TTC549 (cell line): ENCODE measurements at regions not wholly inside any gene's neighbourhood (a gene's known extent, or its start where the extent isn't known, plus 50 kb on each side); places are given as distances from the start of the nearest gene placed in this dataset.
"Not testable (repeated sequence)": the region's sequence is repeated elsewhere in the genome, so short reads cannot be mapped to it uniquely, and the experiment has no call there.

Experiments
- FAIRE-seq: peaks from 2 replicates; lab custom pipeline; 2012; peaks lifted over from hg19 to GRCh38; lab: Jason Lieb, UNC

DNA sequence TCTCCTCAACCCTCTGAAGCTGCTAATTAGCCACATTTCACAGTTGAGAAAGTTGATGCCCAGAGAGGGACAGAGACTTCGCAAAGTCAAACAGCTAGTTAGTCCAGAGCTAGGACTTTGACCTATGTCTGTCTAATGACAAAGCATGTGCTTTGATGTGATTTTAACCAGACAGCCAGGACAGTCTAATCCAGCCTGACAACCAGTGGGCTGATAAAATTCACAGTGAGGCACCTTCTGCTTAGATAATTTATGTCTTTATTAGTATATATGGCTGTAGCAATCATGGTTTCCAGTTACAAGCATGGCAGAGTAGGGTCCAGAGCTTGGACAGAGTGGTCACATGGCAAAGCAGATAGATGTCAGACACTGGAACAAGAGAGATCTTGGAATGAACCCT lies 133.6 kb upstream of the C1QTNF7 start:
- no peak for FAIRE-seq

DNA sequence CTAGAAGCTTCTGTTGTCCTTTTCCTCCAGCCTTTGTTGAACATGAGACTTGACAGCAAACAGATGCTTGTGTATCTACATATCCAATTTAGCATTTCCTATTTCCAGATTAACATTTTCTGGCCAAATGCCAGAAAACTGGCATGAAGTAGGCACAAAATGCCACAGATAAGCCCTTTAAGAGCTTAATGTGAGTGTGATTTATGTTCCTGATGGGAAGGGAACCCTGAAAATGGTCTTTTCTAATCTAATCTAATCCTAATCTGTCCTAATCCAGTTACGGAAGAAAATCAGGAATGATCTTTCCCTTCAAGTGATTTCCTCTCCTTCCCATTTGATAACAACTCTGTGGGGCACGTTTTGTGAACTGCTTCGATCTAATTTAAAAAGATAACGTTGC lies 133.0 kb upstream of the C1QTNF7 start:
- FAIRE-seq: no peak

DNA sequence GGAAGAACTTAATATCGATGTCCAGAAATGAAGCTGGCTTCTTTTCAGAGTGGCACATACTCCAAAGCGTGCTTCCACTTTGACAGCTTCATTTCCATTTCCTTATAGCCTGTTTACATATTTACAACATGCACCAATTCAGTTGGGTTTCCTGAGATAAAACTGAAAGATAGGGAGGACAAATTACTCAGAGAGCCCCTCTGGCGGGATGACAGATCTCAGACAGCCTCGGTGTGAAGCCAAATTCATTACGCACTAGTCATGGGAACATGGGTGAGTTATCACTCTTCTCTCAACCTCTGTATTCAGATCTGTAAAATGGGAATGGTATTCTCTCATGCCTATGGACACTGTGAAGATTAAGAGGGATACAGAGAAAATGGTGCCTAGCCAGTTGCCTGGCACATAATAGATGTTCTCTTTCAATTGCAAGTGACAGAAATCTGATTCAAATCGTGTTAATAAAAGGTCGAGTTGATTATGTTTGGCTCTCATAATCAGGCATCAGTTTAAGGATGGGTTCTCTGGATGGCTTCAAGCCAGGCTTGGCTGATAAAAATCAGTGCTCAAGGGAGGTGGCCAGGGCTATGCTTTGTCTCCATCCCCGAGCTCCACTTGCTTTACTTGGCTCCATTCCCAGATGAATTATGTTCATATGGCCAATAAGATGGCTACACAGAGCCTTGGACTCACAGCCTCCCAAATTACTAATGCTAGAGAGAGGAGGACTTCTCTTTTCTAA lies 132.2 kb upstream of the C1QTNF7 start:
- FAIRE-seq: no peak

DNA sequence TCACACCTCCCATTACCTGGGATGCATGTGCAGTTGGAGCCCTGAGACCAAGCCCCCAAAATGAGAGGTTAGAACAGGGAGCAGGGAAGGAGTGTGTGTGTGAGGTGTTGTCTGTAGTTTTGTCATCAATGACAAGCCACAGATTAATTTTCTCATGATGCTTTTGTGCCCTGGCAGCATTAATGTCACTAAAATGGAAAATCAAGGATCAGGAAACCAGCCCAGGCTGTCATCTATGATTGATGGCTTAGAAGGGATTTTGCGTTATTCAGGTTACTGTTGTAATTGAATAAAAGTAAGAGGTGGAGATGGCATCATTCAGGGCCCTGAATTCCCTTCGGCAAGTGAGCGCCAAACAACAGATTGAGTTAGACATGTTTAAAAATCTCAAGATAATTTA lies 130.5 kb upstream of the C1QTNF7 start:
- no peak for FAIRE-seq

DNA sequence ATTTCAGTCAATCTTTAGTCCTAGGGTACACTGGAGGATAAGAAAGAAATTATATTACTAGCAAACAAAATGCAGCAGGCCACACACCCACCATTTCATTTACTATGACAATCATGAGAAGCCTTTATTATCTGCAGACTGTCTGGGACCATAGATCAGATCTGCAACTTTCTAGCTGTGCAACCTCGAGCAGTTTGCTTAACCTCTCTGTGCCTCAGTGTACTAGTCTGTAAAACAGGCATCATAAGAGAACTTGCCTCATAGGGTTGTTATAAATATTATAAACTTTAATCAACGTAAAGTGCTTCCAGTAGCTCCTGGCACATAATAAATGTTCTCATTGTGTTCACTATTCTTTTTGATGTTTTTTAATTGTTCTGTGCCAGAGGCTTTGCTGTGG lies 128.2 kb upstream of the C1QTNF7 start:
- FAIRE-seq: no peak

DNA sequence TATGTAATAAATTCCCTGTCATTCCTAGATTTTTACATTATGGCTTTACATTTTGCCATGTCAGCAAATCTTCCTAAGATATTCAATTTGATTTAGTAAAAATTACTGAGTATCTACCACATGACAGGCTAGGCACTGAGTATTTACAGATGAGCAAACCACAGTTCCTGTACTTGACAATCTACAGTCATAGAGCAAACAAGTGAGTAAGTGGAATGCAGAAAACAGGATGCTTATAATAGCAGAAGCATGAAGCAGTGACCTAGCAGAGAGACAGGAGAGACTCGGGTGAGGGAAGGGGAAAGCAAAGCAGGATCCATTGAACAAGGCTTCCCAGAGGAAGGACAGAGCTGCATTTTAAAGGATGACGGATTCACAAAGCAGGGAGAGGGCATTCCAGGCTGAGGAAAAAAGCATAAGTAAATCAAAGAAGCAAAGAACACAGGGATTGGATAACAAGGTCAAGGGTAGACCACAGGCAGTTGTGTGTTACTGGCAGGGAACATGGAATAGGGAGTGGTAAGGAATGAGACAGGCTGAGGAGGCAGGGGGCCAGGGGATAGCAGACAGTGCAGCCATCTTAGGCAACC lies 124.7 kb upstream of the C1QTNF7 start:
- FAIRE-seq: no peak

DNA sequence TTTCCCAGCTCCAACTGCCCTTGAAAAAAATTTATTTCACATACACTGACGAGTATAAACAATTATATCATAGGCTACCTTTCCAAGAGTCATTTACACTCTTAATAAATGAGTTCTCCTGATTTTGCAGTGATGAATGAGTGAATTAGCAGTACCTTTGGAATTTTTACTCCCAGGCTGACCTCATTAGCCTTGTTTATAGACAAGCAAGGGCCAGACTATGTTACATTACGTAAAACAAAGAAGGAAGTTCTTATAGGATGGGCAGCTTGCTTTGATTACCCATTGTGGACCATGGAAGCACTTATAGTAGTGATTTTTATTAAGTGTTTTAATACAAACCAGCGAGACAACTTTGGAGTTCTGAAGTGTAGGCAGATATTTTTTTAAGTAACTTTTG lies 112.9 kb upstream of the C1QTNF7 start:
- no peak for FAIRE-seq

DNA sequence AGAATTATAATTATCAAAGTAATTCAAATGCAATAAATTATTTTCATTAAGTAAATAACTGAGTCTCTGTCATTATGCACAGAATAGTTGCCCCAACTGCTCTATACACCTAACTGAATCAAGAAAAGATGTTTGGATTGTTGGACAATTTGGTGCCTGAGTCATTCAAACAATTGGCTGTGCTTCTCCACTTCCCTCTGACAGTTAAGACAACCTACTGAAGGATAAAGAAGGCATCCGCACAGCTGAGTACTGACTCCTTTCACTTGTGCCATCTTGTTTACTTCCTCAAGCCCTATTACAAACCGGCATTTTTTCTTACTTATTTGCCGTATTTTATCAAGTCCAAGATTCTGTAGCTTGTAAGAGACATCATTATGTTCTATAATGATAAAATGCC lies 110.6 kb upstream of the C1QTNF7 start:
- no peak for FAIRE-seq

DNA sequence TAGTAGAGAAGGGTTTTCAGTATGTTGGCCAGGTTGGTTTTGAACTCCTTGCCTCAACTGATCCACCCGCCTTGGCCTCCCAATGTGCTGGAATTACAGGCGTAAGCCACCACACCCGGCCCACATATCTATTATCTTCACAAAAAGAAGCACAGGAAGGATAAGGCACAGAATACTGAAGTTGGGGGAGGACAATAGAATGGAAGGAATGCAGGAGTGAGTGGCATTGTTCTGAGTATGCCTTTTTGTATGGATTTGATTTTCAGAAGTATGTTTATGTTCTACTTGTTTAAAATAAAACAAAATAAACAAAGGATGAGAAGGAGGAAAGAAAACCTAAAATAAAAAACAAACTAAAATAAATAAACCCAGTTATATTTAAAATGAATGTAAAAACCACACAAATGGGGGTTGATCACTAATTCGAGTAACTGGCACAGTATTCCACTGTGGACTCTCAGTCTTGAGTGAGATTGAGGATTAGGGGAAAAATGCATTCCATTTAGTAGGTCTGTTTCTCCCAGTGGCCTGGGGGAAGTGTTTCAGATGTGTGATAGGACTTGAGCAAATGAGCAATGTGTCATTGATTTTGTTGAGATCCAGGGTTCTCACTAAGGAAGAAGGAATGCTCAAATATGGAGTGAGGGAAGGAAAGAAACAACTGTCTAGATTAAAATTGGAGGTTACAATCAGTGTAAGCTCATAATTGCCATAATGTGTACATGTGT lies 109.0 kb upstream of the C1QTNF7 start:
- no peak for FAIRE-seq

DNA sequence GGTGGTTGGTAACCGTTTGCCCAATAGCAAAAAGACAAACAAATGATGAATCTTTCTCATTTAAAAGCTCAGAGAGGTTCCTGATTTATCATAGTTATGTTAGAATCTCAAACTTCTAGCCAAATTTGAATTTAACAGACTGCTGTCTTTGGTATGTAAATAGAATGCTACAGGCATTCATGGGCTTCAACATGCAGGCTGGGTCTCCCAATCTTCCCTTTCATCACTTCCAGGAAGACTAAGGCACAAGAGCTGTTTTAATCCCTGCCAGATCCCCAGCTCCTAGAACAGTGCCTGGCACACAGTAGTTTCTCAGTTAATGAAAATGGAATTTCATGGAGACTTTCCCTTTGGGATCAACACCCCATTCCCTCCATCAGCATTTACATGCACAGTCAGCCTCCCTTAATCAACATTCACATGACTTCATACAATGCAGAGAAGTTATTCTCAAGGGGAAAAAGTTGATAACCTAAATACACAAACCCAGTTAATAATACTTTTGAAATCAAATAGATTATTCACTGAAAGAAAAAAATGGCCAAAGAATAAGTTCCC lies 107.6 kb upstream of the C1QTNF7 start:
- FAIRE-seq: no peak

DNA sequence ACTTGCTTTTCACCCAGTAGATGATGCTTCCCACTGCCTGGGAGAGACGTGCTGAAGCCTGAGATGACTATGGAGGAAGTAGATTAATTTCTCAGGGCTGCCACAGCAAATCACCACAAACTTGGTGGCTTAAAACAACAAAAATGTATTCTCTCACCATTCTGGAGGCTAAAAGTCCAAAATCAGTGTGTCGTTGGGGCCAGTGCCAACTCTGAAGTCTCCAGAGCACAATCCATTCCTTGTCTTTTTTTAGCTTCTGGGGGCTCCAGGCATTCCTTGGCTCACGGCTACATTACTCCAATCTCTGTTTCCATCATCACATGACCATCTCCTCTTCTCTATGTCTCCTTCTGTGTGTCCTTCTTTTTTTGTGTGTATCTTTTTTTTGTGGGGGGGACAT lies 105.8 kb upstream of the C1QTNF7 start:
- no peak for FAIRE-seq

DNA sequence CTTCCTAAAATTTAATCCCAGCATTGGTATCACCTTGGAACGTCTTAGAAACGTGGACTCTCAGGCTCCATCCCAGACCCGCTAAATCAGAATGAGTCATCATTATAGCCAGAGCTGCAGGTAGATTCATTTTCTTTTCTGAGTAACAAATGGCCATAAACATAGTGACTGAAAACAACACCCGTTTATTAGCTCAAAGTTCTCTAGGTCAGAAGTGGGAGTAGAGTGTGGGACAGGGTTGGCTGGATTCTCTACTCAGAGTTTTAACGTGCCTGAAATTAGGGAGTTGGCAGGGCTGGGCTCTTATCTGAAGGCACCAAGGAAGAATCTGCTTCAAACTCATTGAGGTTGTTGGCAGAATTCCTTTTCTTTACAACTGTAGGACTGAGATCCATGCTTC lies 101.8 kb upstream of the C1QTNF7 start:
- no peak for FAIRE-seq

DNA sequence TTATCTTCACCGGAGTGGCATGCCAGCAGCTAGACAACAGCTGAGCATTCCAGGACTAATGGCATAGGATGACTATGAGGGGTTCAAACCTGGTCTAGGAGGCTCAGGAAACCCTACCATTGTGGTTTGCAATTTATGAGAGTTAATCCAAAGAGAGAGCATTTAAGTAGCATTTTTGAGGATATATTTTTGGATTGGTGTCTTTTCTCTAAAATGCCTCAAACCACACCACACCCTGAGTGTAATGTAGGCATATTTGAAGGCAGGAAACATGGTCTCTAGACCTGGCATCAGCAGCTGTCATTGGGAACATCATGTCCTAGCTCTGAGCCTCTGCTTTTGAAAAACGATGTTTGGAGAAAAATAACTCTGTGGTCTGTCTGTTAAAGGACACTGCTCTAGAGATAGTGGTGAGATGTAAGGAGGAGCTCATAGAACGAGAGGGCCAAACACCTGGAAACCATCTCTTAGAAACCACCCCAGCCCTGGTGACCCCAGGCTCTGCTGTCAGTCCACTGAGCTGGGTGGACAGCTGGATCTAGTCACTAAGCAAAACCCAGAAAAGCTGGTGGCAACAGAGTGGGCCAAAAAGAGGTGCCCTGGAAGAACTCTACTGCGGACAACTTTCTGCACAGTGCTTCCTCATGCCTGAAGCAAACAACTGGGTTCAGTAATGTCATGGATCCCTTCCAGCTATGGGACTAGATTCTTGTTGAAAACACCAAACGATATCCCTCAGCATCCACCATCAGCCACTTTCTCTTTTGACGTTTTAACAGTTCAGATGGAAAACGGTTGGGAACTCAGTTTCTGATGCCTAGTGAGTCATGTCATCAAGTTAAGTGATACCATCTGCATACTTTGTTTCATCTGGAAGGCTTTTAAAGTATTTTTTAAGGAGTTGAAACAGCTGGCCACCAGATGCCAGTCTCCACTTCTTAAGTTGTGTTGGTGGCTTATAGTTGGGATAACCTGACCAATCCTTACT lies 100.2 kb upstream of the C1QTNF7 start:
- no peak for FAIRE-seq

DNA sequence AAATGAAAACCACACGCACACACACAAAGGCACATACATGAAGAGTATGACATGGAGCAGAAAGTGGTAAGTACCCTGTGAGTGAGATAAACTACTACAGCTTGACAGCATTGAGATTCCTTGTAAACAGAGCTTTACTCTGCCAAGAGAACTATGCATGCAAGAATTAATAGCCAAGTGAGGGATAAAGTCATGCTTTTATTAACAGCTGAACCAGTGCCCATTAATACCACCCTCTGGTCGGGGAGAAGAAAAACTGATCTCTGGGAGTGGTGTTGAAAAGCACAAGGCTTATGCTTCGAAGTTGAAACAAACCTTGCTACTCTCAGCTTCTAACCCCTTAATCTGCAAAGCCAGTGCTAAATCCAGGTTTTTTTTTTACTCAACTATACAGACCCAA lies 95.9 kb upstream of the C1QTNF7 start:
- no peak for FAIRE-seq

DNA sequence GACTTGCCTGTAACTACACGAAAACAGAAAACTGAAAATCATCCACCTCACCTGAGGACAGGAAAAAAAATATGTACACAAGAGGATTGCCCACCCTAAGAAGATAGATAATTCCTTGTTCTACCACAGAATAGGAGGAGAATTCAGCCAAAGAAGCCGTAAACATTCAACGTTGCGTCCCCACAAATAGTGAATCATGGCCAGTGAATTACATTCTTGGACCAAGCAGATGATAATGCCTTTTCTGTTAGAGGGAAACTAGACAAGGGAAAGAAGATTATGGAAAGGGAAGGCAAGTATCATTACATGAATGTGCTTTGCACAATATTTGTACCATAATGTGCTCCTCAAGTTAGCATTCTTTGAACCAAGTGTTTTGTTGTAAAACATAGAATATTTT lies 95.5 kb upstream of the C1QTNF7 start:
- no peak for FAIRE-seq

DNA sequence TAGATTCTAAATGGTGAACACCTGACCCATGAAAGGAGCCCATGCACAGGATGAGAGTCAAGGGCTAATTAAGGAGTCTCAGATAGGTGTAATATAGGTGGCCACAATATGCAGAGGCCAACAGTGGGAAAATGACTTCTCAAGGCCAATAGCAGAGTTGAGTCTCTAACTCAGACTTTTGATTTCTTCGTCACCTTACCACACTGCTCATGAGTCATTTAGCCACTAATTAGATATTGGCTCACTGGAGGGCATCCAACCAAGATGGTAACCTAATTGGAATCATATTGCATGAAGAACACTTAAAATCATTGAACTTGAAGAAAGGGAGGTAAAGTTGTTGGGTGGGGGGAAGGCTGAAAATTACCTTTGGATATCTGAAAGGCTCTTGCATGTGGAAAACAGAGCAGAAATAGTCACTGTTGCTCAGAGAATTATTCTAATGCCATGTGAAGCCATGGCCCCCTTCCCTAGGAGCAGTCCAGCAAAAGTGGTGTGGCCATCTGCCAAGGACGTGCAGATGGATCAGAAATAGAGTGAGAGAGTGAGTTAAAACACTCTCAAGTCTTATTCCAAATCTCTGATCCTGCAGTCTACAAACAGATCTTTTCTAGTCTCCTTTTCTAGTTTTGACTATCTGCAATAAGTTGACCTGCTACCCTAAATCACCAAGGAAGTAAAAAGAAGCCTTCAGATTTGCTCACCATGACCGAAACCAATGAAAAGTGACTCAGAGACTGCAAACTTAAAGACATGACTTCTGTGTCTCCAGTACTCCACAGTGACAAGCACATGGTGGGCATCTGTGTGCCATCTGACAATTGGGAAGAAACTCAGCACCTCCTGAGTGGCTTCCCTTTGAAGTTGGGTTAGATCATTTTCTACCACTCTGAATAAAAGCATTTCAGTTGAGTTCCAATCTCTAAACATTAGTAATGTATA lies 93.9 kb upstream of the C1QTNF7 start:
- no peak for FAIRE-seq

DNA sequence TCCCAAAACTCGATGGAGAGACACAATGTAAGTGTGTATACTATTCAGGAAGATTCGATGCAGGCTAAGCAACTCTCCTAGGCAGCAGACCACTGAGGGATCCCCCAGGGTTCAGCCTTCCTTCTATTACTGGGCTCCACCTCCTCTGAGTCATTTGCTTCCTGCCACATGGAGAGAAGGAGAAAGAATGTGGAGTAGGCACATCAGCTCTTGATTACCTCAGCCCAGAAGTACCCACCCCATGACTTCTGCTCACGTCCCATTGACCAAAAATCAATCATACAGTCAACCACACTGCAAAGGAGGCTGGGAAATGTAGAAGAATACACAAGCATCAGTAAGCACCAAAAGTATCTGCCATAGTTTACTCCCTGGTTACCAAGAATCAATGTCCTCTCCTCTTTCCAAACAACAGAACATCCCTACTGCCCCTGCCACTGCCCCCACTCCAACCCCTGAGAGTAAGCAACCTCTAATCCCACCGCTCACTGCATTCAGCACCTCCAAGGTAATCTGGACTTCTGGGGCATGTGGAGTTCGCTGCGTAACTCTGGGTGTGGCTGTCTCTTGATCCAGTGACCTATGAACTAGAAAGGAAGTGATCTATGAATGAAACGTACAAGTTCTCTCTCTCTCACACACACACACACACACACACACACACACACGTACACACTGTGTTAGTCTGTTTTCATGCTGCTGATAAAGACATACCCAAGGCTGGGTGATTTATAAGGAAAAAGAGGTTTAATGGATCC lies 91.2 kb upstream of the C1QTNF7 start:
- FAIRE-seq: no peak

DNA sequence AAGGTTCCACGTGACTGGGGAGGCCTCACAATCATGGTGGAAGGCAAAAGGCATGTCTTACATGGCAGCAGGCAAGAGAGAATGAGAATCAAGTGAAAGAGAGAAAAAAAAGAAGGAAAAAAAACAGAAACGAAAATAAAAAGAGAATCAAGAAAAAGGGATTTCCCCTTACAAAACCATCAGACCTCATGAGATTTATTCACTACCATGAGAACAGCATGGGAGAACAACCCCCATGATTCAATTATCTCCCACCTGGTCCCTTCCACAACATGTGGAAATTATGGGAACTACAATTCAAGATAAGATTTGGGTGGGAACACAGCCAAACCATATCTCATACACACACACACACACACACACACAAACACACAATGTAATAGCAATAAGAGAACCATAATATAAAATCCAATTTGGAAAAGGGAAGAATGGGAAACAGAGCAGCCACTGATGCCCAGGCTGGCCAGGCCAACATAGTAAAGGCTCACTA lies 90.6 kb upstream of the C1QTNF7 start:
- FAIRE-seq: not testable (repeated sequence)

DNA sequence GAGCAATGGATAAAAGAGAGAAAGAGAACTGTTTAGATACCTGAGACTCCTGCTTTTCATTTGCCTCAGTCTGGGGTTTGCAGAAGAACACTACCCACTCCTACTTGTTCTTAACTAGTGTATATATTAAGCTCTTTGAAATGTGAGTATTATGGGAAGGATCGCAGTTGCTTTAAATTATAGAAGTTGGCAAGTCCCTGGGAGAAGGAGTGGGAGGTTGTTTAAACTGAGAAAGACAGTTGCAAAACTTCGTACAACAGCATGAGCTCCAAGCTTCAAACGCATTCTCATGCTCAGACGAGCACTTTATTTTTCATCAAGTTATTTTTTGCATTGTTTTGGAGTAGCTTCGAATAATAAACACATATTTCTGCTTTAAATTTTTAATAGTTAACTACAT lies 88.1 kb upstream of the C1QTNF7 start:
- FAIRE-seq: no peak

DNA sequence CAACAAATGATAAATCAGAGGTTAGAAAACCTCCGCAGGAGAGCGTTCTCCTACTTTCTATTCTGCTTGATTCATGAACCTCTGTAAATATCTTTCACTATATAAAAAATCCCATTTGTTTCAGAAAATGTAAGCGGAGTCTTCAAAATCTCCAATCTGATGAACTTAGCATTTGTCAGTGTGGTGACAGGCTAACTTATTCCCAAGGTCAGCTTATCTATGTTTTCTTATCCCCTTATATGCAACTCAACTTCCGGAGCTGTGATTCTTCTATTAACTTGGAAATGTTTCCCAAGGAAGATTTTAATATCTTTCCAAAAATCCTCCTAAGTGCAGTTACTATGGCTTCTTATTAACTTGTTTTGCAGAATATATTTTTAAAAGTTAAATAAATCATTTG lies 87.5 kb upstream of the C1QTNF7 start:
- no peak for FAIRE-seq
